A673 (cell line): ENCODE measurements at regions not wholly inside any gene's neighbourhood (a gene's known extent, or its start where the extent isn't known, plus 50 kb on each side); places are given as distances from the start of the nearest gene placed in this dataset.

ENCODE experiments used
- BruUV-seq: library from RNA; stranded (reverse); fragments of 400-500 nt; replicated peaks from 2 replicates; lab custom pipeline; 2021; lab: Mats Ljungman, UMichigan
- CTCF ChIA-PET: fragments of 300-600 bp; sonication (Branson Sonifier 250); formaldehyde crosslinking; loops from one replicate; lab custom pipeline; 2022; ENCODE audit warnings: antibody characterized with exemption; lab: Charles Lee
- POLR2A ChIA-PET: fragments of 300-600 bp; sonication (Branson Sonifier 250); formaldehyde crosslinking; loops from one replicate; lab custom pipeline; 2022; ENCODE audit warnings: antibody characterized with exemption; ENCODE audit not compliant: low non-redundant PET; lab: Charles Lee
- DNase-seq: peaks from one replicate; pipeline ENCODE4 v3.0.0-alpha.2; 2015; ENCODE audit warnings: low spot score
- H3K27ac ChIP-seq: fragments of 200-600 bp; sonication (generic); 2 replicates; pipeline ENCODE4 v1.5.1; 2016; ENCODE audit warnings: mixed run types, low read depth, mild to moderate bottlenecking, mixed read lengths, antibody characterized with exemption, low read length; ENCODE audit not compliant: poor library complexity, severe bottlenecking
- H3K27me3 ChIP-seq: fragments of 200-600 bp; sonication (generic); replicated peaks from 2 replicates; pipeline ENCODE4 v1.6.1; 2017; ENCODE audit warnings: mixed run types, low read depth, mild to moderate bottlenecking, mixed read lengths, antibody characterized with exemption, low read length; ENCODE audit not compliant: insufficient read depth, poor library complexity
- H3K36me3 ChIP-seq: fragments of 200-600 bp; sonication (generic); 2 replicates; pipeline ENCODE4 v1.6.1; 2016; ENCODE audit warnings: mixed run types, mild to moderate bottlenecking, mixed read lengths, antibody characterized with exemption, low read length; ENCODE audit not compliant: insufficient read depth, poor library complexity, severe bottlenecking
- H3K4me1 ChIP-seq: fragments of 200-600 bp; sonication (generic); 2 replicates; pipeline ENCODE4 v1.6.1; 2017; ENCODE audit warnings: mixed run types, mild to moderate bottlenecking, mixed read lengths, antibody characterized with exemption, low read length; ENCODE audit not compliant: insufficient read depth, poor library complexity, severe bottlenecking
- H3K4me3 ChIP-seq: fragments of 200-600 bp; sonication (generic); 2 replicates; pipeline ENCODE4 v1.5.1; 2016; ENCODE audit warnings: low read depth, mixed run types, mild to moderate bottlenecking, mixed read lengths, low read length; ENCODE audit not compliant: poor library complexity, severe bottlenecking
- H3K9me3 ChIP-seq: fragments of 200-600 bp; sonication (generic); 2 replicates; pipeline ENCODE4 v1.6.1; 2016; ENCODE audit warnings: mixed run types, low read depth, mild to moderate bottlenecking, mixed read lengths, antibody characterized with exemption, low read length; ENCODE audit not compliant: poor library complexity, severe bottlenecking
- EZH2 ChIP-seq: fragments of 200-600 bp; sonication (generic); IDR thresholded peaks from 2 replicates; pipeline ENCODE4 v1.6.1; 2017; ENCODE audit warnings: borderline replicate concordance, low read depth, mild to moderate bottlenecking, mixed read lengths, antibody characterized with exemption, low read length; ENCODE audit not compliant: poor library complexity, severe bottlenecking
- intact Hi-C: fragments of 100-400 bp; cut with micrococcal nuclease; formaldehyde crosslinking; loops from one replicate; pipeline ENCODE4 v1.10.0; 2022; ENCODE audit not compliant: unreplicated experiment
- TF ChIP-seq, protein P1 (sequence below): fragments of 300-800, 200-600 bp; sonication (generic); conservative IDR thresholded peaks from 2 replicates; pipeline ENCODE4 v1.5.1; 2017; ENCODE audit warnings: low read depth, mild to moderate bottlenecking, antibody characterized with exemption, low read length, moderate library complexity, mixed read lengths

DNA sequence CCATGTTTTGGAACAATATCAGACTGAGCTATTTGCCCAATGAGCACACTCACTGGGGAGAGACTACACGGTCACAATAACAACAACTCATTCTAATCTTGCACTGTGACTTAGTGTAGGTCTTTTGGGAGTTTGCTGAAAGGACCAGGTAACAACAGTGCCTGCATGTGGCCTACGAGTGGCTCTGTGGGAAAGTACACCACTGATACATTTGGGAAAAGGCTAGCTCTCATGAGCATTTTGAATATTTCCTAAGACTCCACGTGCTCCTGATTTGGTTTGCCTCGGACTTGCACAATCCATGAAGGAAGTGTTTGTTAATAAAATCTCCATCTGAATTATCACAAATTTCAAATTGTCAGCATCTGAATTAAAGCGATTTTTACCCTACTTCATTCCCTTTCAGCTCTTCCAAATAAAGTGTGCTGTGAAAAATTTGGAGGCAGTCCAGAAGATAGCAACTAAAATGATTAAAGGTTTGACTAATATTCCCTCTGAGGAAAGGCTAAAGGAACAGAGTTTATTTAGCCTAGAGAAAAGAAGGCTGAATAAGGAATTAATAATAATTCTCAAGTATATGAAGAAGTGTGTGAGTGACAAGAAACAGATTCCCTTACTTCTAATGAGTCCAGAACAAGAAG, 406.4 kb downstream of the PPARGC1A start:
- Histone ChIP-seq H3K27me3 (no peaks in the 10 kb centered on the region), H3K4me3 (no peak overlapping the region), H3K27ac (no peak overlapping the region), H3K4me1 (no peaks in the 10 kb centered on the region), H3K9me3 (peaks cover 24% of the 10 kb centered on the region), H3K36me3 (no peaks in the 10 kb centered on the region)
- ChIA-PET POLR2A (no interaction called here), CTCF (no interaction called here)
- TF ChIP-seq, protein P1, sequence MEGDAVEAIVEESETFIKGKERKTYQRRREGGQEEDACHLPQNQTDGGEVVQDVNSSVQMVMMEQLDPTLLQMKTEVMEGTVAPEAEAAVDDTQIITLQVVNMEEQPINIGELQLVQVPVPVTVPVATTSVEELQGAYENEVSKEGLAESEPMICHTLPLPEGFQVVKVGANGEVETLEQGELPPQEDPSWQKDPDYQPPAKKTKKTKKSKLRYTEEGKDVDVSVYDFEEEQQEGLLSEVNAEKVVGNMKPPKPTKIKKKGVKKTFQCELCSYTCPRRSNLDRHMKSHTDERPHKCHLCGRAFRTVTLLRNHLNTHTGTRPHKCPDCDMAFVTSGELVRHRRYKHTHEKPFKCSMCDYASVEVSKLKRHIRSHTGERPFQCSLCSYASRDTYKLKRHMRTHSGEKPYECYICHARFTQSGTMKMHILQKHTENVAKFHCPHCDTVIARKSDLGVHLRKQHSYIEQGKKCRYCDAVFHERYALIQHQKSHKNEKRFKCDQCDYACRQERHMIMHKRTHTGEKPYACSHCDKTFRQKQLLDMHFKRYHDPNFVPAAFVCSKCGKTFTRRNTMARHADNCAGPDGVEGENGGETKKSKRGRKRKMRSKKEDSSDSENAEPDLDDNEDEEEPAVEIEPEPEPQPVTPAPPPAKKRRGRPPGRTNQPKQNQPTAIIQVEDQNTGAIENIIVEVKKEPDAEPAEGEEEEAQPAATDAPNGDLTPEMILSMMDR = no peak
- no peak for TF ChIP-seq EZH2
- no TSS peak for BruUV-seq
- intact Hi-C loops = no loop called here
- no peak for DNase-seq

DNA sequence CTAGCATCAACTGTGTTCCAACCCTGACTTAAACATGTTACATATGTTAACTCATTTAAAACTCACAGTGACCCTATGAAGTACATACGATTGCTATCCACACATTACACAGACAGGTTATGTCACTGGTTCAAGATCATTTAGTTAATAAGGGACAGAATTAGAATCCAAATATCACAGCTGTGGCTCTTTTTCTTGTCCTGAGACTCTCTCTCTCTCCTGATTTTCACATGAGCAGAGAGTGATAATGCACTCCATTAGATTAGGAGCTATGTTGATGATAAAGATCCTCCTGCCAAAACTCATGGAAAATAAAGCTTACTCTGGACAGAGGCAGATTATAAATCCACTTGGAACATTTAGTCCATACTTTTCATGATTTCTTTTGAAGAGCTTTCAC, 408.3 kb downstream of the PPARGC1A start:
- Histone ChIP-seq H3K4me3 (no peak overlapping the region), H3K27ac (no peak overlapping the region), H3K9me3 (peaks cover 24% of the 10 kb centered on the region), H3K27me3 (no peaks in the 10 kb centered on the region), H3K36me3 (no peaks in the 10 kb centered on the region), H3K4me1 (no peaks in the 10 kb centered on the region)
- ChIA-PET CTCF (no interaction called here), POLR2A (no interaction called here)
- DNase-seq = no peak
- intact Hi-C loops = no loop called here
- TF ChIP-seq EZH2 = no peak
- TF ChIP-seq, protein P1 = no peak
- BruUV-seq = no TSS peak

DNA sequence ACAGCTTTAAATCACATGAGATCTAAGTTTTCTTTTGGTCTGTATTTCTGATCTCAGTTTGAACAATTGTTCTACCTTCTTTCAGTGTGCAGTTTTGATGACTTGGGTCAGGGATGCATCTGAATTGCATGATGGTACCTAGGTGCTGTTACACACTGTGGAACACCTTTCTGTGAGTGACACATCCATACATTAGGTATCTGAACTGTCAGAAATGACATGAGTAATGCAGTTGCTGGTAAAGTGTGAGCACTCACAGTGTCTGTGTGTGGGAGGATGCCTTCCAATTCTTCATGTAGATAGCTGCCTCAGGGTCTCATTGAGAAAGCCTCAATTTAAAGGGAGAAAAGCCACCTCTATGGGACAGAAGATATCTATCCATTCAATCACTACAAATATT, 411.9 kb downstream of the PPARGC1A start:
- no peak overlapping the region for H3K4me3 ChIP-seq
- no peaks in the 10 kb centered on the region for H3K4me1 ChIP-seq
- intact Hi-C loops = no loop called here
- ChIA-PET CTCF (no interaction called here), POLR2A (no interaction called here)
- TF ChIP-seq, protein P1 = no peak
- TF ChIP-seq EZH2 = no peak
- H3K36me3 ChIP-seq = no peaks in the 10 kb centered on the region
- no TSS peak for BruUV-seq
- peaks cover 23% of the 10 kb centered on the region for H3K9me3 ChIP-seq
- no peak for DNase-seq
- H3K27me3 ChIP-seq = no peaks in the 10 kb centered on the region
- no peak overlapping the region for H3K27ac ChIP-seq
